ENCODE measurements at regions not wholly inside any gene's neighbourhood (a gene's known extent, or its start where the extent isn't known, plus 50 kb on each side); places are given as distances from the start of the nearest gene placed in this dataset.

DNA sequence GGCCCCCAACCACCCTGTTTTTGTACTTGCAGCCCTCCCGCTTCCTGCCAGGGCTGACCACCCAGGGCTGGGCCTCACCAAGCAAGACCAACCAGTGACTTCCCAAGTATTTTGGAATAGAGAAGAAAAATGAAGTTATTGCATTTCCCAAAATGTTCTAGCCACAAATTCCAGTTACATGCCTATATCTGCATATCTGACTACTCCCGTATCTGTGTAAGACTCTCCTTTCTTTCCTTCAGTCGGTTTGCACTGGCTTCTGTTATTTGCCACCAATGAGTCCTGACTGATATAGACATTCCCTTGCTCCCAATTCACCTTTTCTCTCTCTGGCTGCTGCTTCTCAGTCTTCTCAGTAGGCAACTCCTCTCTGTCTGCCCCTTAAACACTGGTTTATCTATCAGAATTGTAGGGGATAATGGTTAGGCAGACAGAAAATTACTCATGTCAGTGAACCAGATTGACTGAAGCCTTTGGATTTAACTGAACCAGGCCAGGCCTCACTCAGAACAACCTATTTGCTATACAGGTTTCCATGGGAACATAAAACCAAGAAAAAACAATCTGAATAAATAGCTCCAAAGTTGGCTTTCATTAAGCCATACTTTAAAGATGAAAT, 85.3 kb downstream of the SPTSSA start:
- TF ChIP-seq CTCF (IDR thresholded peaks at IDR 0.05; ENCODE audit: low read depth, low read length) (no peak), EZH2phosphoT487 (IDR thresholded peaks at IDR 0.05; ENCODE audit: low read depth) (no peak)

All from OCI-LY3 (cell line).